GM21423 (cell line): ENCODE measurements at regions not wholly inside any gene's neighbourhood (a gene's known extent, or its start where the extent isn't known, plus 50 kb on each side); places are given as distances from the start of the nearest gene placed in this dataset.

Experiments used
- ATAC-seq: cut with Tn5 transposase; IDR thresholded peaks from one replicate; pipeline ENCODE4 v1.9.1; 2021; ENCODE audit warnings: mild to moderate bottlenecking, moderate library complexity; ENCODE audit not compliant: unreplicated experiment

GRCh38 chr2:107290041-107290440, 404.1 kb upstream of the ST6GAL2 start:
- ATAC-seq, result no peak

DNA sequence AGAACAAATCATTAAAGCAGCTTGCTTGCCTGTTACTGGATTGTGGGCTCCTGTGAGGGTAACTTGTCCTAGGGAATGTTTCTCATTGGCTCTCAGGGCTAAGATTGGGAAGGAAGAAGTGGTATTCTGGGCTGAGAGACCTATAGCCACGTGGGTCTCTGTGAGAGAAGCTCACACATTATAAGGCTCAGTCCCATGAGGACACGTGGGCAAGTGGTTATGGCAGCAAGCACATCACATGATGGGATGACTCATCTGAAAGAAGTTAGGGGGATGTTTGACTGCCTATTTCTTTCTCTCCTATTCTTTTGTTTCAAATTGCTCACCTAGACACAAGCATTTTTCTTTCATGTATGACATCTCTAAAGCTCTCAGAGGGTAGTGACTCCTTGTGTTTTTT, 418.0 kb upstream of the ST6GAL2 start:
- ATAC-seq, result no peak

GRCh38 chr2:107305966-107306365, 420.0 kb upstream of the ST6GAL2 start:
- ATAC-seq, result no peak

- no peak for ATAC-seq
These were observed 420.9 kb upstream of the ST6GAL2 start for GRCh38 chr2:107306881-107307280.

GRCh38 chr2:107308835-107309234, 422.9 kb upstream of the ST6GAL2 start:
- no peak for ATAC-seq

- ATAC-seq, result no peak
These were observed 426.3 kb upstream of the ST6GAL2 start for GRCh38 chr2:107312240-107312639.

- no peak for ATAC-seq
These were observed 427.3 kb upstream of the ST6GAL2 start for GRCh38 chr2:107313316-107313715.

GRCh38 chr2:107320881-107321280, 434.9 kb upstream of the ST6GAL2 start:
- ATAC-seq, result no peak

DNA sequence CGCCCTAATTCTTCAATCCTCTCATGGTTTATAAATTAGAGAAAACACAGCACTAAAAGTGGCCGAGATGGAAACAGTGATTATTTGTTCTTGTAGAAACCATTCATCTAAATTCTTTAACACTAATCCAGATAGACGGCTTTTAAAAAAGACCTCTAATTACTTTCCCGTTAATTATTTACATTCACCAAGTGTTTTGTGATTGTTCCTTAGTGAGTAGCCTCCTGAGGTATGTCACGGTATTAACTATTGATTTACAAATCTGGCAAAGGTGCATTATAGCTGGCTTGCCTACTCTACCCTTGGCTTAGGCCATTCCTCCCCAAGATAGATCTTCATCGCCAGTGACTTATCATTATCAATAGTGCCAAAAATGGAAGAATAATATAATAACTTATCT, 436.4 kb upstream of the ST6GAL2 start:
- no peak for ATAC-seq

GRCh38 chr2:107323946-107324565, 438.1 kb upstream of the ST6GAL2 start:
- ATAC-seq, result no peak

GRCh38 chr2:107325981-107326786, 440.2 kb upstream of the ST6GAL2 start:
- ATAC-seq, result no peak

- ATAC-seq, result no peak
These were observed 448.3 kb upstream of the ST6GAL2 start for GRCh38 chr2:107334306-107334705.

DNA sequence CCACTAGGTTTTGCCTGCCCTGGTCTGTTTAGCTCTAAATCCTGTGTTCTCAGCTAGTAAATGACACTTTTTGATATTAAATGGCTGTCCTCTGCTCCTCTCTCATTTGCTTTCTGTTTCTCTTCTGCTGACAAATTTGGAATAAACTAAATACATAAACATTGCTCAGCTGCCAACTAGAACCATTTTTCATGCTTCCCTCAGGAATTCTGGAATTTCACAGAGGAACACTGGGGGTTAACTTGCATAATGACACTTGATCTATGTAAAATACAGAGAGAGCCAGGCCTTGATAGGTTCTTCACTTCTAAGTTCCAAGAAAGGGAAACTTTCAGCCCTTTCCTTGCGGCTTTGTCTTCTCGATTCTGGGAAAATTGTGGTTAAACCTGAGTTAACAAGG, 450.6 kb upstream of the ST6GAL2 start:
- ATAC-seq, result no peak

- no peak for ATAC-seq
These were observed 451.4 kb upstream of the ST6GAL2 start for GRCh38 chr2:107337209-107337898.

- no peak for ATAC-seq
These were observed 452.1 kb upstream of the ST6GAL2 start for GRCh38 chr2:107338059-107338458.

- no peak for ATAC-seq
These were observed 452.6 kb upstream of the ST6GAL2 start for GRCh38 chr2:107338571-107338970.

GRCh38 chr2:107340955-107341354, 455.0 kb upstream of the ST6GAL2 start:
- ATAC-seq, result no peak

GRCh38 chr2:107349329-107349728, 463.4 kb upstream of the ST6GAL2 start:
- no peak for ATAC-seq

DNA sequence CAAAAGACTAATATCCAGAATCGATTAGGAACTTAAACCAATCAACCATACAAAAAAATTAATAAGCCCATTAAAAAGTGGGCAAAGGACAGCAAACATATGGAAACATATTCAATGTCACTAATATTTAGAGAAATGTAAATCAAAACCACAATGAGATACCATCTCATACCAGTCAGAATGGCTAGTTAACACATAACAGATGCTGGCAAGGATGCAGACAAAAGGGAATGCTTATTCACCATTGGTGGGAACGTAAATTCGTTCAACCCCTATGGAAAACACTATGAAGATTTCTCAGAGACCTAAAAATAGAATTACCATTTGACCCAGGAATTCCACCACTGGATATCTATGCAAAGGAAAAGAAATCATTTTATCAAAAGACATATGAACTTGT, 468.2 kb upstream of the ST6GAL2 start:
- no peak for ATAC-seq

DNA sequence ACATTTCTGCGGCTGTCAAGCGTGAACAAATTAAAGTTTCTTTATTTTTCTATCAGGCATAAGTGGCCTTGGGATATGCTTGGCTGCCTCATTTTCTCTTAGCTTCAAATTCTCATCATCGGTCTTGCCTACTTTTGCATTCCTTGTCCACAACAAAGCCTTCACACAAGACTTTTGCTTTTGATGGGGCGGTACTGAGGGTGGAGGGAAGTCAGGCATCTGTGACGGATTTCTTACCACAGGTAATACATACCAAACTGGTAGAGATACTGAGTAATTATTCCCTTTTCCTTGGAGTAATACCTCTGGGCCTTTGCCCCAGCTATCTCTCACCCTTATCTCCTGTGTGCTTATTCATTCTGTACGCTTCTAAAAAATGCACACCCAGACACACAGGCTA, 468.3 kb upstream of the RGPD4 start:
- ATAC-seq, result no peak

GRCh38 chr2:107359021-107359420, 467.7 kb upstream of the RGPD4 start:
- no peak for ATAC-seq
